RPMI7951 (cell line): ENCODE measurements at regions not wholly inside any gene's neighbourhood (a gene's known extent, or its start where the extent isn't known, plus 50 kb on each side); places are given as distances from the start of the nearest gene placed in this dataset.
"Not testable (repeated sequence)": the region's sequence is repeated elsewhere in the genome, so short reads cannot be mapped to it uniquely, and the experiment has no call there.

Source experiments
- DNase-seq: peaks from one replicate; pipeline ENCODE4 v3.0.0-alpha.2; 2012; ENCODE audit warnings: low read depth

DNA sequence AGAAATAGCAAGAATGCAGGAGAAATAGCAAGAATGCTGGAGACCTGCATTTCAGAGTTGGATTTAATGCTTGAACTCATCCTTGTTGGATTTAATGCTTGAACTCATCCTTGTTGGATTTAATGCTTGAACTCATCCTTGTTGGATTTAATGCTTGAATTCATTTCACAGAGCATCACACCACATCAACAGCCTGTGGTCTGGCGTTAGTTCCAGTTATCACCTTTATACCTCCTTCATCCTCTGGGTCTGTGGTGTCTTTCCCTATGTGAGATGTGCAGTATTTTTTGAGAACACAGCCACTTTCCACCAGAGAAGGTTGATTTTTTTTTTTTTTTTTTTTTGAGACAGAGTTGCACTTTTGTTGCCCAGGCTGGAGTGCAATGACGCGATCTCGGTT is 546.4 kb upstream of the SOX11 start:
- DNase-seq, result no peak

- no peak for DNase-seq
Observed at GRCh38 chr2:5148392-5149085, 543.6 kb upstream of the SOX11 start.

- no peak for DNase-seq
Observed at GRCh38 chr2:5150871-5151270, 541.3 kb upstream of the SOX11 start.

DNA sequence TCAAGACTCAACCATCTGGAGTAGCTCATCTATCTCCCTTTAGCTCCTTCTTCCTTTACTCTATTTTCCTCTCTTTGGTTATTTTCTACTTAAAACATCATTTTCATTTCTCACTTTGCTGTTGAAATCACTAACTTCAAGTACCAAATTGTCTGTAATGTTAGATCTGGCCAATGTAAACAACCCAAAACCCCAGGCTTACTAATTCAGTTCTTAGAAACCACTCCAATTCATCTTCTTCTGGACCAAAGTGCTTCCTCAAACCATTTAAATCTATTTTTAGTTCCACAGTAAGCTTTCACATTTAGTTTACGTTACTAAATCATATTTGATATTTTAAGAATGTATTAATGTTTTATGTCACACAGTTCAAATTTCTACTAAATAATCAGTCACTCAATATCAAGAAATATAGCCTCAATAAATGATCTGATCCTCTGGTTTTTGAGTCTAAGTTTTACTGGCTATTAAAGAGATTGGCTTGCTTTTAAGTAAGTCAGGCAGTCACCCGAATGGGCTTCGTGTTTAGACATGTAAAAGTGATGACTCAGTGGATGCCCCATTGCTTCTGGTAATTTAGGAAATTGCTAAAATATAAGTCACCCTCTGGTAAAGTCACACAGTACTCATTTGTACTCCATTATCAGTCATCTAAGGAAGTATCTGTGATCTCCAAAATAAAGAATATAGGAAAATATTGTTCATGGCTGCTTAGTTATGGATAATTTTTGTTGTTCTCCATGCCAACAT is 527.2 kb upstream of the SOX11 start:
- peak; percentile 60 for DNase-seq

DNA sequence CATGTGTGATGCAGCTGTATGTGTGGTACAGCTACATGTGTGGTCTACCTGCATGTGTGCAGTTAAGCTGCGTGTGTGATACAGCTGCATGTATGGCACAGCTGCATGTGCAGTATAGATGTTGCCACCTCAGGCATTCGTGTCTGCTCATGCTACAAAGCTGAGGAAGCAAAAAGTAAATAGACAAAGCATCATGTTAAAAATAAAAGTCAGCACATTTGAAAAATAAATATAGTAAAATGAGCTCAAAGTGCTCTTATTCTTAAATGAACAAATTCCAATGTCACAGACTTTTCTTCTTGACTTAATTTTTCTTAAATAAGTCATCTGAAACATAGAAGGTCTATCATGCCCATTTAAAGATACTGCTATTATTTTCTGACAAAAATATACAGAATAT is 519.3 kb upstream of the SOX11 start:
- DNase-seq, result no peak

- DNase-seq, result no peak
Observed at GRCh38 chr2:5173876-5174535, 518.2 kb upstream of the SOX11 start.

GRCh38 chr2:5175231-5175630 is 517.0 kb upstream of the SOX11 start:
- no peak for DNase-seq

GRCh38 chr2:5176764-5177163 is 515.4 kb upstream of the SOX11 start:
- no peak for DNase-seq

DNA sequence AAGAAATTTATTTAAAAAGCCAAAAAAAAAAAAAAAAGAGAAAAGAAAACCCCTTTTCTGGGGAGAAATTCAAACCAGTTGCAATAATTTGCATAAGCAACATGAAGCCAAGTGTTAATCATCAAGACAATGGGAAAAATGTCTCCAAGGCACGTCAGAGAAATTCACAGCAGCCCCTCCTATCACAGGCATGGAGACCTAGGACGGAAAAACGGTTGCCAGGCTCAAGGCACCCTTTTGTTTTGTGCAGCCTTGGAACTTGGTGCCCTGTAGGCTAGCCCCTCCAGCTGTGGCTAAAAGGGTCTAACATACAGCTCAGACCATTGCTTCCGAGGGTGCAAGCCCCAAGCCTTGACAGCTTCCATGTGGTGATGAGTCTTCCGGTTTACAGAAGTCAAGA is 509.2 kb upstream of the SOX11 start:
- no peak for DNase-seq

GRCh38 chr2:5187283-5187682 is 504.9 kb upstream of the SOX11 start:
- DNase-seq, result no peak

DNA sequence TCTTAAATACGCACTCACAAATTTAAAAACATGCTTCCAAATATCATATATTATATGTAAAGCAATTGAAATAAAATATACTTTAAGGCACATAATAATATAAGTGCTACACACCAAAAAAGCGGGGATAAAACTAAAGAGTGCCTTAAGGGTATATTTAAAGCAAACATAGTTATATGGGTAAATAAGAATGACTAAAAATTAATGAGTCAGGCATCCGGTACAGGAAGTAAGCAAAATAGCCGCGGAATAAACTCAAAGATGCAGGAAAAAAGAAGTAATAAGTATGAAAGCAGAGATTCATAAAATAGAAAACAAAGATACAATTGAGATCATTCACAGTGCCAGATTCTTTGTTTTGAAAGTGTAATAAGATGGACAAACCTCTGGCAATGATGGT is 503.5 kb upstream of the SOX11 start:
- DNase-seq, result peak; percentile 22

GRCh38 chr2:5190023-5190422 is 502.2 kb upstream of the SOX11 start:
- DNase-seq, result peak; percentile 10

GRCh38 chr2:5195636-5196035 is 496.5 kb upstream of the SOX11 start:
- no peak for DNase-seq

DNA sequence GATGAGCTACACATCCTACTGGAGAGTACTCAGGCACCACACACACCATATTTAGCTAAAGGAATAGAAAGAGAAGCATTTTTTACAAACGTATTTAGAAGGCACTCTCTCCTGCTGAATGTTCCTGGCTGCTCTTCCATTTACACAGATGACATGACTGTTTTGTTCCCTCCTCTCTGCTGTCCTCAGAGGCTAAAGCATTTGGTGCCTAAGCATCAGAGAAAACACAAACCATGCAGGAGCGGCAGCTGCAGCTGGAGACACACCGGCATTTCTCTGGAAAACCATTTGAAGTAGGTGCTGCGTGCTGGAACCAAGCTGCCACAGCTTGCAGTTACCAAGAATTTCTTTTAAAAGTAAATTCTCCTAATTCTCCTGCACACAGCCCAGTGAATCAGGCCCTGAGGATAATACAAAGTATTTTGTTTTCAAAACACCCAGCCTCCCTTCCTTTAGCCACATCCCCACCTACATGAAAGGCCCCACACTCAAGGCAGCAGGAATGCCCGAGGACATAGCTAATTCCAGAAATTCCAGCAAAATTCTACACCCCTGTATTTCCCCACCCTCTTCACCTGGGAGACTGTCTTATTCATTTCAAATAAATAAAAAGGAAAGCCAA is 488.9 kb upstream of the SOX11 start:
- no peak for DNase-seq

DNA sequence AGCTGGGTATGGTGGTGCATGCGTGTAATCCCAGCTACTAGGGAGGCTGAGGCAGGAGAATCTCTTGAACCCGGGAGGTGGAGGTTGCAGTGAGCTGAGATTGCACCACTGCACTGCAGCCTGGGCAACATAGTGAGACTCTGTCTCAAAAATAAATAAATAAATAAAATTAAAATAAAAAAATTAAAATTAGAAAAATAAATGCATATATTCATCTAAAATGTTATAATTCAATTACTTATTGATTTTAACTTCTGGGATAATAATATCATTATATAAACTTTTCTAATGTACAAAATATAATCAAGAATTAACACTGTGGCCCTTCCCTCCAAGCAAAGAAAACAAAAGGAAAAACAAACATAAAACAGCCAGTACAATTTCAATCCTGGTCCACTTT is 485.4 kb upstream of the SOX11 start:
- DNase-seq, result not testable (repeated sequence)

GRCh38 chr2:5215989-5216607 is 476.1 kb upstream of the SOX11 start:
- DNase-seq, result no peak

GRCh38 chr2:5227062-5227699 is 465.0 kb upstream of the SOX11 start:
- DNase-seq, result peak; percentile 12

DNA sequence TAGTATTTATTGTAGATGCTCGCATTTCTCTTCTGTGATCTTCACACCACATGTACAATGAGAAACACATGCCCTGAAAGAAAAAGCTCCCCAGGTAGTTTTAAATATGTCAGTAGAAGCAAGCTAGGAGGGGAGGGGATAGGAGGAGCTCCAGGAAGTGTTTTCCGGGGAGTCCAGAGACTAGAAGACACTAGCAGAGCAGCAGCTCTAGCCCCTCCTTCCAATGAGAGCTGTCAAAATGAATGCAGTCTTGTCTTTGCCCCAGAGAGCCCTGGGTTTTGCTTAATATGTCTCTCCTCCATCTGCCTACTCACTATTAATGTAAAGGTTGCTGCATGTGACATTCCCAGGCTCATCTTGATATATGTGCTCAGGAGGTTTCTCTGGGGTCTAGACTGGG is 462.6 kb upstream of the SOX11 start:
- no peak for DNase-seq

- no peak for DNase-seq
Observed at GRCh38 chr2:5230444-5230843, 461.7 kb upstream of the SOX11 start.

DNA sequence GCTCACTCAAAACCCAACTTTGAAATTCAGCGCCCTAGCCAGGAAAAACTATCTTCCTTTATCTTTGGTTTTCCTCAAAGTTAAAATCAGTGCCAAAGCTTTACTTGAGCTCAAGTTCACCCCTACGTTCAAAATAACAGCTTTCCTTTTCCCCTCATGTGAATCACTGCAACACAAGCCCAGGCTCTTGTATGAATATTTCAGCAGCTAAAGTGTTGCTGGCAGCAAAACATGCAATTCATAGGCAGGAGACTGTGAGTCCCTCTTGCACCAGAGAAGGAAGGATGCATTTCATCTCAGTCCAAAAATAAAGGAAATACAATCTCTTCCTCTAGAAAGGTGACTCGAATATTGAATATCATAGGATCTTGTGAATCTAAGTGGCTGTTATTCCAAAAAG is 461.3 kb upstream of the SOX11 start:
- DNase-seq, result no peak

DNA sequence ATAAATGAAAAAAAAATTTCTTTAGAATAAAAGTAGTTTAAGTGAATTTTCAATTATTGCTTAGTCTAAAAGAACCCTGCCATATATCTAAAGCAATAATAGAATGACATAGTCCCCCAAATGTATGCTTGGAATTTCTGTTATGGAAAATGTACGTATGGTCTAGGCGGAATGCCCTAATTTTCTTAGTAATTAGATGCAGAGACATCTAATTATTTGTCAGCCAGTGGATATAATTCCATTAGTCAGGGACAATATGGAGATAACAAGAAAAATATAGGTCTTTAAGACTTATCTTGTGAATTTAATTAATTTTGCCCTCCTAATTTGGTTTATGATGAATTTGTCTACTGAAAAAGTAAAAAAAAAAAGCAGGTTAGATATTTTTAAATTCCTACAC is 460.9 kb upstream of the SOX11 start:
- no peak for DNase-seq

- DNase-seq, result no peak
Observed at GRCh38 chr2:5234563-5234962, 457.6 kb upstream of the SOX11 start.
